Nephron progenitor cell (in vitro differentiated cells): ENCODE measurements at regions not wholly inside any gene's neighbourhood (a gene's known extent, or its start where the extent isn't known, plus 50 kb on each side); places are given as distances from the start of the nearest gene placed in this dataset.

ENCODE experiments used
- DNase-seq: peaks from one replicate; pipeline ENCODE4 v3.0.0; 2021
- H3K27ac Mint-ChIP-seq: 2 replicates; pipeline ENCODE4 v1.8.0; 2021; ENCODE audit warnings: mild to moderate bottlenecking, moderate library complexity, mixed read lengths
- H3K27me3 Mint-ChIP-seq: 2 replicates; pipeline ENCODE4 v1.8.0; 2021; ENCODE audit warnings: mild to moderate bottlenecking, low read depth, mixed read lengths; ENCODE audit not compliant: poor library complexity
- H3K36me3 Mint-ChIP-seq: 2 replicates; pipeline ENCODE4 v1.8.0; 2021; ENCODE audit warnings: low read depth, mixed read lengths
- H3K4me1 Mint-ChIP-seq: 2 replicates; pipeline ENCODE4 v1.8.0; 2021; ENCODE audit warnings: mixed read lengths
- H3K4me3 Mint-ChIP-seq: 2 replicates; pipeline ENCODE4 v1.8.0; 2021; ENCODE audit warnings: mild to moderate bottlenecking, moderate library complexity, mixed read lengths
- H3K9me3 Mint-ChIP-seq: 2 replicates; pipeline ENCODE4 v1.8.0; 2021; ENCODE audit warnings: mild to moderate bottlenecking, moderate library complexity, mixed read lengths
- TF ChIP-seq, protein P1 (sequence below): fragments of 200-600 bp; sonication (generic); IDR thresholded peaks from 2 replicates; pipeline ENCODE4 v1.5.0; 2021; ENCODE audit warnings: antibody characterized with exemption

DNA sequence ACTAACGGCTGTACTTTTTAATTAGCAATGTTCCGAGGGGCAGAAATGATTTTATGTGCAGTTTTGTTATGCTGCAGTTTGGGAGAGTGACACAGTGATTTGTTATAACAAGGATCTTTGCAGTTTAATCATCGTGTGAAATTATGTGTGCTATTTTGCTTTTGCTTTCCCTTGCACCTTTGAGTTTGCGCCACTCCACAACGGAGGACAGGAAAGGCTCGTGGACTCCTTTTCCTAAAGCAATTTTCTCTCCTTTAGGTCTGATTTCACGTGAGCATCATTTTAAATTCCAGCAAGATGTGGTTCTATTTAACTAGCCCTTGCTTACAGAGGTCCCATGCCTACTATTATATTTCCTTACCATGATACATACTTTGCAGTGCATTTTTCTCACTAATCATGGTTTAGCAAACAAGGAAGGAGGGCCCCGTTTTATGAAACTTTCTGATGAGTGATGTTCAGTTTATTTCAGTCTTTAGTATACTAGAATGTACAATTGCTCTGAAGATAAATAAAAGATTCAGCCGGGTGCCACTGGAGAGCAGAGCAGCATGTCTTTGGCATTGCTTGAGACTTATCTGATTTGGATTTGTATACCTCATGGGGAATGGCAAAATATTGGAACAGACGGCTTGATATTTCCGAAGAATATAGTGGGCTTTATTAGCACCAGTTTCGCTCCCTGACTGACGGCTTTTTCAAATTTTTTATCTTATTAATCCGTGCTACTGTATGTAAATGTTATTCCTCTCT lies 528.2 kb upstream of the FANCL start:
- H3K4me3 Mint-ChIP-seq, result no peak overlapping the region
- peaks cover 5% of the 10 kb centered on the region for H3K4me1 Mint-ChIP-seq
- no peaks in the 10 kb centered on the region for H3K36me3 Mint-ChIP-seq
- peaks cover 7% of the 10 kb centered on the region for H3K27me3 Mint-ChIP-seq
- H3K27ac Mint-ChIP-seq, result no peak overlapping the region
- no peak for DNase-seq
- H3K9me3 Mint-ChIP-seq, result no peaks in the 10 kb centered on the region
- TF ChIP-seq, protein P1, sequence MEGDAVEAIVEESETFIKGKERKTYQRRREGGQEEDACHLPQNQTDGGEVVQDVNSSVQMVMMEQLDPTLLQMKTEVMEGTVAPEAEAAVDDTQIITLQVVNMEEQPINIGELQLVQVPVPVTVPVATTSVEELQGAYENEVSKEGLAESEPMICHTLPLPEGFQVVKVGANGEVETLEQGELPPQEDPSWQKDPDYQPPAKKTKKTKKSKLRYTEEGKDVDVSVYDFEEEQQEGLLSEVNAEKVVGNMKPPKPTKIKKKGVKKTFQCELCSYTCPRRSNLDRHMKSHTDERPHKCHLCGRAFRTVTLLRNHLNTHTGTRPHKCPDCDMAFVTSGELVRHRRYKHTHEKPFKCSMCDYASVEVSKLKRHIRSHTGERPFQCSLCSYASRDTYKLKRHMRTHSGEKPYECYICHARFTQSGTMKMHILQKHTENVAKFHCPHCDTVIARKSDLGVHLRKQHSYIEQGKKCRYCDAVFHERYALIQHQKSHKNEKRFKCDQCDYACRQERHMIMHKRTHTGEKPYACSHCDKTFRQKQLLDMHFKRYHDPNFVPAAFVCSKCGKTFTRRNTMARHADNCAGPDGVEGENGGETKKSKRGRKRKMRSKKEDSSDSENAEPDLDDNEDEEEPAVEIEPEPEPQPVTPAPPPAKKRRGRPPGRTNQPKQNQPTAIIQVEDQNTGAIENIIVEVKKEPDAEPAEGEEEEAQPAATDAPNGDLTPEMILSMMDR, result no peak

DNA sequence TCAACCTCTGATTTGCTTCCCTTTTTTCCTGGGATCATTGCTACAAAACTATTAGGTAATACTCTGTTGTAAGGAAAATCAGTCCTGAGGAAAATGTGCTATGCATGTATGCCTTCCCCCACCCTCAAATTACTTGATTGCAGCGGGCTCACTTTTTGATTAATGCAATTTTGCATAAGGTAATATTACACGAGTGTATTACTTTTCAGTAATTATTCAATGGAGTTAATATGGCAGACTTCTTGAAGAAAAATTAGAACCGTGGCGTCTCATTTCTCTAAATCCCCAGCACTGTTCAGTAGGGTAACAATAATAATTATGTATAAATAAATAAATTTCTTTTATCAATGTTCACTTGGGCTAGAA lies 527.6 kb upstream of the FANCL start:
- DNase-seq, result no peak
- TF ChIP-seq, protein P1, result no peak
- Mint-ChIP-seq H3K9me3 (no peaks in the 10 kb centered on the region), H3K4me1 (peaks cover 5% of the 10 kb centered on the region), H3K4me3 (no peak overlapping the region), H3K27ac (no peak overlapping the region), H3K36me3 (no peaks in the 10 kb centered on the region), H3K27me3 (peaks cover 7% of the 10 kb centered on the region)

DNA sequence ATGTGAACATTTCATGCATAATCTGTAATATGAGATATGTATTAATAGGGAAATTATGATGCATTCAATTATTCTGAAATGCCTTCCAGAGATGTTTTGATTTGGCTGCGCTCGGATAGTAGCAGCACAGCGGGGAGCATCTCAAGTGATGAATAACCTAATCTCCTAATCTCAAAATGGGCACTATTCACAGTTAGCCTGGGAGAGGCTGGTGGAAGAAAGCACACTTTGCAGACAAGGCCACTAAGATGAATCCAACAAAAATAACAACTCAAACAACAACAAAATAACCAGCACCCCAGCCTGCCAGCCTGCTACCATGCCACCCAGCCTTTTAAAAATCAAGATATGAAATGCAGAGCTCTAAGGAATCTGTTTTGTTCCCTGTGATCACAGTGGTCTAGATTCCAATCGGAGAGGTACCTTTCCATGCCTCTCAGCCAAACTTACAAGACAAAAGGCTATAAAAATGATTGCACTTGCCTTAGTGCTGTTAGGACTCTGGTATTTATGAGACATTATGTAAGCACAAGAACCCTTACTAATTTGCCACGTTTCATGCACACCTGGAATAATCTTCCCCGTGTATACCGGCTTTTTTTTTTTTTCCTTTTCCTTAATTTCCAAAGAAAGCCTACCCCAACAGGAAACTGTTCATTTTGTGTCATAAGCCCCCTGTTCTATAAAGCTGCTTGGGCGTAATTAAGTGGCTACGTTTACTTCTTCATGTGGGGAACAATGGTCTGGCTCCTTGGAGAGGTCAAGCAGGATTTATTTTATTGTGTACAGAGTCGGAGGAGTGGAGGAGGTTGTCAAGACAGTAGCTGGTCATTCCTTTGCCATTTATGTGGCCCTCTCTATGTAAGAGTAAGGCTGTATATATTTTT lies 526.9 kb upstream of the FANCL start:
- peaks cover 7% of the 10 kb centered on the region for H3K27me3 Mint-ChIP-seq
- no peaks in the 10 kb centered on the region for H3K36me3 Mint-ChIP-seq
- TF ChIP-seq, protein P1, result no peak
- H3K9me3 Mint-ChIP-seq, result no peaks in the 10 kb centered on the region
- no peak for DNase-seq
- H3K4me1 Mint-ChIP-seq, result peaks cover 5% of the 10 kb centered on the region
- H3K4me3 Mint-ChIP-seq, result no peak overlapping the region
- no peak overlapping the region for H3K27ac Mint-ChIP-seq

DNA sequence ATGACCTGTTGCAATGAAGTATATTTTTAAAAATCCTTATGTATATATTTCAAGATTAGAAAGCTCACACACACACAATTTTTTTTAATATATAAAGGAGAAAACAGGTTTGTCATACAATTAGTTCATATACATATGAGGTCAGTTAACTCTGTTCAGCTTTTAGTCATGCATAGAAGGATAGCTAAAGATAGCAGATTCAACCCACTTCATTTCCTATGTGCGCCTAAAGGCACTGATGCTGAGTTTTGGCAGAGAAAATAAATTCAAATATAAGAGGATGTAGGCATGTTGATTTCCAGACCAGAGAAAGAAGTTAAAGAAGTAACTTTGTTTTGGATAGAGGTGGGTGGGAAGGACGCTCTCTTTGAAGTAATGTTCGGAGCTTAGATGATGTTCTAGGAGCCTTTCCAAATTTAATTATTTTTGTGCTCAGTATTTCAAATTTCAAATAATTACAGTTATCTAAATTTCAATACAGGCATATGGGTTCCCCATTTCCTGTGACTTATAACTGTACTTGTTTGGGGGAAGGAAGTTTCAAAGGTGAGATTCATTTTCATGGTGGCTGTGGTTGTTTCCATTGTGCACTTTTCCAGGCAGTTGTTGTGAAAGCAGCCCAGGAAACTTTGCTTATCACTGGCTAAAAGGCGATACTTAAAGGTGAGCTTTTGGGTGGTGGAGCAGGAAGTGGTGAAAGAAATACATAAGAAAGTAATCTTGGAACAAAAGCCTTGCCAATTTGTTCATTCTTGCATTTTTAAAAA lies 523.4 kb upstream of the FANCL start:
- no peak for DNase-seq
- Mint-ChIP-seq H3K36me3 (no peaks in the 10 kb centered on the region), H3K9me3 (no peaks in the 10 kb centered on the region), H3K4me1 (peaks cover 5% of the 10 kb centered on the region), H3K27me3 (no peaks in the 10 kb centered on the region), H3K4me3 (no peak overlapping the region), H3K27ac (no peak overlapping the region)
- TF ChIP-seq, protein P1, result no peak

DNA sequence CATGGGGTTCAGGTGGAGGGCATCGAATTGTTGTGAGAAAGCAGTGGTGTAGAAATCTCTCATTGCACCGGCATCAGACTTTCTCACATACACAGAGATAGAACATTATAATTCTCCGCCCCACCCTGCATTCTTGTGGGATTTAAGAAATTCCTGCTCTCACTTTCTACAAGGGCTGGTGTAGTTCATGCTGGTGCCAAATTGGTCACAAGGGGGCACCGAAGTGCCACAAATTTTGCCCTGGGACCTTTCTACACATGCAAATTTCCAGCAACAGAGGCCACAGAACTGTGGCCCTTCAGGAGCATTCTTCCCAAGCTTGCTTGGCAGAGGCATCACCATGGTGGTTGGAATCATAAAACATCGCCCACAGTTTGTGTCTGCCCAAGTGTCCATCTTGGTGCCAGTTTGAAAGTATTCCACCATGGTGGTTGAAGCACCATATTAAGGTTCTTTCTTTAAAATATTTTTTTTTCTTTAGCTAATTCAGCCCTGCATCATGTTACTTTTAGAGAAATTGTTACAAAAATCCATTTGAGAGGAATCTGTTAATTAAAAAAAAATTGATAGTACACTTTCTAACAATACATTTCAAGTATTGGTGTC lies 521.2 kb upstream of the FANCL start:
- Mint-ChIP-seq H3K4me3 (no peak overlapping the region), H3K9me3 (no peaks in the 10 kb centered on the region), H3K27me3 (no peaks in the 10 kb centered on the region), H3K36me3 (no peaks in the 10 kb centered on the region), H3K27ac (no peak overlapping the region), H3K4me1 (no peaks in the 10 kb centered on the region)
- TF ChIP-seq, protein P1, result peak; percentile 63
- DNase-seq, result peak; percentile 71
